A673 (cell line): ENCODE measurements at regions not wholly inside any gene's neighbourhood (a gene's known extent, or its start where the extent isn't known, plus 50 kb on each side); places are given as distances from the start of the nearest gene placed in this dataset.

Source experiments
- BruUV-seq: library from RNA; stranded (reverse); fragments of 400-500 nt; replicated peaks from 2 replicates; lab custom pipeline; 2021; lab: Mats Ljungman, UMichigan
- CTCF ChIA-PET: fragments of 300-600 bp; sonication (Branson Sonifier 250); formaldehyde crosslinking; loops from one replicate; lab custom pipeline; 2022; ENCODE audit warnings: antibody characterized with exemption; lab: Charles Lee
- POLR2A ChIA-PET: fragments of 300-600 bp; sonication (Branson Sonifier 250); formaldehyde crosslinking; loops from one replicate; lab custom pipeline; 2022; ENCODE audit warnings: antibody characterized with exemption; ENCODE audit not compliant: low non-redundant PET; lab: Charles Lee
- DNase-seq: peaks from one replicate; pipeline ENCODE4 v3.0.0-alpha.2; 2015; ENCODE audit warnings: low spot score
- H3K27ac ChIP-seq: fragments of 200-600 bp; sonication (generic); 2 replicates; pipeline ENCODE4 v1.5.1; 2016; ENCODE audit warnings: mixed run types, low read depth, mild to moderate bottlenecking, mixed read lengths, antibody characterized with exemption, low read length; ENCODE audit not compliant: poor library complexity, severe bottlenecking
- H3K27me3 ChIP-seq: fragments of 200-600 bp; sonication (generic); replicated peaks from 2 replicates; pipeline ENCODE4 v1.6.1; 2017; ENCODE audit warnings: mixed run types, low read depth, mild to moderate bottlenecking, mixed read lengths, antibody characterized with exemption, low read length; ENCODE audit not compliant: insufficient read depth, poor library complexity
- H3K36me3 ChIP-seq: fragments of 200-600 bp; sonication (generic); 2 replicates; pipeline ENCODE4 v1.6.1; 2016; ENCODE audit warnings: mixed run types, mild to moderate bottlenecking, mixed read lengths, antibody characterized with exemption, low read length; ENCODE audit not compliant: insufficient read depth, poor library complexity, severe bottlenecking
- H3K4me1 ChIP-seq: fragments of 200-600 bp; sonication (generic); 2 replicates; pipeline ENCODE4 v1.6.1; 2017; ENCODE audit warnings: mixed run types, mild to moderate bottlenecking, mixed read lengths, antibody characterized with exemption, low read length; ENCODE audit not compliant: insufficient read depth, poor library complexity, severe bottlenecking
- H3K4me3 ChIP-seq: fragments of 200-600 bp; sonication (generic); 2 replicates; pipeline ENCODE4 v1.5.1; 2016; ENCODE audit warnings: low read depth, mixed run types, mild to moderate bottlenecking, mixed read lengths, low read length; ENCODE audit not compliant: poor library complexity, severe bottlenecking
- H3K9me3 ChIP-seq: fragments of 200-600 bp; sonication (generic); 2 replicates; pipeline ENCODE4 v1.6.1; 2016; ENCODE audit warnings: mixed run types, low read depth, mild to moderate bottlenecking, mixed read lengths, antibody characterized with exemption, low read length; ENCODE audit not compliant: poor library complexity, severe bottlenecking
- CTCF ChIP-seq: fragments of 300-800, 200-600 bp; sonication (generic); conservative IDR thresholded peaks from 2 replicates; pipeline ENCODE4 v1.5.1; 2017; ENCODE audit warnings: low read depth, mild to moderate bottlenecking, antibody characterized with exemption, low read length, moderate library complexity, mixed read lengths
- EZH2 ChIP-seq: fragments of 200-600 bp; sonication (generic); IDR thresholded peaks from 2 replicates; pipeline ENCODE4 v1.6.1; 2017; ENCODE audit warnings: borderline replicate concordance, low read depth, mild to moderate bottlenecking, mixed read lengths, antibody characterized with exemption, low read length; ENCODE audit not compliant: poor library complexity, severe bottlenecking
- intact Hi-C: fragments of 100-400 bp; cut with micrococcal nuclease; formaldehyde crosslinking; loops from one replicate; pipeline ENCODE4 v1.10.0; 2022; ENCODE audit not compliant: unreplicated experiment

GRCh38 chr18:9019135-9019534 is 83.4 kb upstream of the NDUFV2 start:
- no peaks in the 10 kb centered on the region for H3K27me3 ChIP-seq
- H3K36me3 ChIP-seq = no peaks in the 10 kb centered on the region
- BruUV-seq = no TSS peak
- no peak for TF ChIP-seq EZH2
- no peak for TF ChIP-seq CTCF
- intact Hi-C loops = no loop called here
- H3K27ac ChIP-seq = no peak overlapping the region
- no peak for DNase-seq
- no peaks in the 10 kb centered on the region for H3K4me1 ChIP-seq
- H3K9me3 ChIP-seq = no peaks in the 10 kb centered on the region
- CTCF ChIA-PET = no interaction called here
- no peak overlapping the region for H3K4me3 ChIP-seq
- POLR2A ChIA-PET = no interaction called here

- ChIA-PET POLR2A (no interaction called here), CTCF (no interaction called here)
- BruUV-seq = no TSS peak
- no peaks in the 10 kb centered on the region for H3K4me1 ChIP-seq
- H3K27me3 ChIP-seq = no peaks in the 10 kb centered on the region
- H3K36me3 ChIP-seq = no peaks in the 10 kb centered on the region
- H3K27ac ChIP-seq = no peak overlapping the region
- intact Hi-C loops = no loop called here
- no peak for TF ChIP-seq CTCF
- TF ChIP-seq EZH2 = no peak
- DNase-seq = no peak
- H3K4me3 ChIP-seq = no peak overlapping the region
- H3K9me3 ChIP-seq = no peaks in the 10 kb centered on the region
Observed at GRCh38 chr18:9020221-9020620, 82.3 kb upstream of the NDUFV2 start.

- Histone ChIP-seq H3K27me3 (no peaks in the 10 kb centered on the region), H3K36me3 (no peaks in the 10 kb centered on the region), H3K4me3 (no peak overlapping the region), H3K4me1 (no peaks in the 10 kb centered on the region), H3K9me3 (no peaks in the 10 kb centered on the region), H3K27ac (no peak overlapping the region)
- ChIA-PET CTCF (no interaction called here), POLR2A (no interaction called here)
- intact Hi-C loops = no loop called here
- TF ChIP-seq CTCF = no peak
- TF ChIP-seq EZH2 = no peak
- no TSS peak for BruUV-seq
- DNase-seq = no peak
Observed at GRCh38 chr18:9021458-9021857, 81.0 kb upstream of the NDUFV2 start.
